Stromal cell of bone marrow (primary cell): ENCODE measurements at regions not wholly inside any gene's neighbourhood (a gene's known extent, or its start where the extent isn't known, plus 50 kb on each side); places are given as distances from the start of the nearest gene placed in this dataset.

Source experiments
- DNase-seq: peaks from one replicate; pipeline ENCODE4 v3.0.0-alpha.2; 2012; ENCODE audit warnings: low read depth

DNA sequence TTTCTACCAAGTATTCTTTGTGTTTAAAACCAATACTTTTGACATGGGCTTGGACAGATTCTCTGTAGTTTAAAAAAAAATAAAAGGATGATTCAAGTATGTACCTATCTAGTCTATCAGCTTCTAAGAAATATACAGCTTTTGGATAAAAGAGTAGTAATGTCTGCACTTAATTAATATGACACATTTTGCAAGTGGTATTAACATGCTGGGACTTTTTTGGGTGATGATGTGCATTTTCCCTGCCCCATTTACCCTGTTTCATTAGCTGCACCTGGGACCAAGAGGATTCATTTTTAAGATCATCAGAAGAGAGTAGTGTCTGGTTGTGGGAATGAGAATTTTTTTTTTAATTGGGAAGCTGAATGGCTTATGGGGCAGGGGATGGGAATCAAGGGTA is 236.2 kb upstream of the KLF14 start:
- DNase-seq = no peak

DNA sequence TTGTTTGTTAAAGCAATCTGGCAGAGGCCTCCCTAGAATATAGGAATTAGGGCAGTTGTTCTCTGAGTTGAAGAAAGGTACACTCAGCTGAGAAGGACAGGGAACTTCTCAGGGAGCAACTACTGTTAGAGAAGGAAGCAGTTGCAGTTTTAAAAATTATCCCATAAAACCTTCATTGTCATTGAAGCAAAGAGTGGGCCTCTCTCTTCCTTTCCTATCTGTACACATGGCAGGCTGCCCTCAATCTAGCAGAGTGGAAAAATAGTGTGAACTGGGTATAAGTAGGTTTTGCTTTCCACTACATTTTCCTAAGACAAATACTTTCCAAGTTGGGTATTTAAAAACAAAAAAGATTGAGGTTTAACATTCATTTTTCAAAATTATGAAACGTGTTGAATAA is 236.7 kb upstream of the KLF14 start:
- DNase-seq = peak; percentile 40

DNA sequence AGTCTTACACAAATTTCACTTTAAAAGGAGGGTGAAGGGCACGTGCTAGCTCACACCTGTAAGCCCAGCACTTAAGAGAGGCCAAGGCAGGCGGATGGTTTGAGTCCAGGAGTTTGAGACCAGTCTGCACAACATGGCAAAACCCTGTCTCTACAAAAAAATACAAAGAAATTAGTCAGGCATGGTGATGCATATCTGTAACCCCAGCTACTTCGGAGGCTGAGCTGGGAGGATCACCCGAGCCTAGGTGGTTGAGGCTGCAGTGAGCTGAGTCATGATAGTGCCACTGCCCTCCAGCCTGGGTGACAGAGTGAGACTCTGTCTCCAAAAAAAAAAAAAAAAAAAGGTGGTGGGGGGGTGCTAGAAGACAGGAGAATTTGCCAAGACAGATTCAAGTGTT is 237.3 kb upstream of the KLF14 start:
- DNase-seq = no peak

DNA sequence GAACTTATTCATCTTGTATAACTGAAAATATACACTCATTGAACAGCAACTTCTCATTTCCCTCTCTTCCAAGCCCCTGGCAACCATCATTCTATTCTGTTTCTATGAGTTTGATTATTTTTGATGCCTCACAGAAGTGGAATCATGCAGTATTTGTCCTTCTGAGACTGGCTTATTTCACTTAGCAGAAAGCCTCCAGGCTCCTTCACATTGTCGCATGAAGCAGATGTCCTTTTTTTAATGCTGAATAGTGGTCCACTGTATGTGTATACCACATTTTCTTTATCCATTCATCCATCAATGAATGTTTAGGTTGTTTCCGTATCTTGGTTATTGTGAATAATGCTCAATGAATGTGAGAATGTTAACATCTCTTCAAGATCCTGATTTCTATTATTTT is 238.2 kb upstream of the KLF14 start:
- DNase-seq = no peak

DNA sequence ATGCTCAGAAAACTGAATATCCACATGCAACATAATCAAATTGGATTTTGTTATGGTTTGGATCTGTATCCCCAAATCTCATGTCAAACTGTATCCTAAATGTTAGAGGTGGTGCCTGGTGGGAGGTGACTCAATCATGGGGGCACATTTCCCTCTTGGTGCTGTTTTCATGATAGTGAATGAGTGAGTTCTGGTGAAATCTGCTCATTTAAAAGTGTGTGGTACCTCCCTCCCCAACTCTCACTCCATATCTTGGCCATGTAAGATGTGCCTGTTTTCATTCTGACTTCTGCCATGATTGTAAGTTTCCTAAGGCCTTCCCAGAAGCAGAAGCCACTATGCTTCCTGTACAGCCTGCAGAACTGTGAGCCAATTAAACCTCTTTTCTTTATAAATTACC is 239.6 kb upstream of the KLF14 start:
- DNase-seq = no peak

DNA sequence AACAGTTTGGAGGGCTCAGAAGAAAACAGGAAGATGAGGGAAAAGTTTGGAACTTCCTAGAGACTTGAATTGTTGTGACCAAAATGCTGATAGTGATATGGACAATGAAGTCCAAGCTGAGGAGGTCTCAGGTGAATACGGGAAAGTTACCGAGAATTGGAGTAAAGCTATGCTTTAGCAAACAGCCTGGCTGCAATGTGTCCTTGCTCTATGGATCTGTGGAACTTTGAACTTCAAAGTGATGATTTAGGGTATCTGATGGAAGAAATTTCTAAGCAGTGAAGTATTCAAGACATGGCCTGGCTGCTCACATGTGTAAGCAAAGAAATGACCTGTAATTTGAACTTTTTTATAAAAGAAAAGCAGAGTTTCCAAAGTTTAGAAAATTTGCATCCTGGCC is 240.2 kb upstream of the KLF14 start:
- no peak for DNase-seq

DNA sequence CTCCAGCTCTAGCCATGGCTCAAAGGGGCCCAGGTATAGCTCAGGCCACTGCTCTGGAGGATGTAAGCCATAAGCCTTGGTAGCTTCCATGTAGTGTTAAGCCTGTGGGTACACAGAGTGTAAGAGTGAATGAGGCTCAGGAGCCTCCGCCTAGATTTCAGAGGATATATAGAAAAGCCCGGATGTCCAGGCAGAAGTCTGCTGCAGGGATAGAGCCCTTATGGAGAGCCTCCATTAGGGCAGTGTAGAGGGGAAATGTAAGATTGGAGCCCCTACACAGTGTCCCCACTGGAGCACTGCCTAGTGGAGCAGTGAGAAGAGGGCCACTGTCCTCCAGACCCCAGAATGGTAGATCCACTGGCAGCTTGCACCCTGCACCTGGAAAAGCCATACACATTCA is 240.8 kb upstream of the KLF14 start:
- no peak for DNase-seq

DNA sequence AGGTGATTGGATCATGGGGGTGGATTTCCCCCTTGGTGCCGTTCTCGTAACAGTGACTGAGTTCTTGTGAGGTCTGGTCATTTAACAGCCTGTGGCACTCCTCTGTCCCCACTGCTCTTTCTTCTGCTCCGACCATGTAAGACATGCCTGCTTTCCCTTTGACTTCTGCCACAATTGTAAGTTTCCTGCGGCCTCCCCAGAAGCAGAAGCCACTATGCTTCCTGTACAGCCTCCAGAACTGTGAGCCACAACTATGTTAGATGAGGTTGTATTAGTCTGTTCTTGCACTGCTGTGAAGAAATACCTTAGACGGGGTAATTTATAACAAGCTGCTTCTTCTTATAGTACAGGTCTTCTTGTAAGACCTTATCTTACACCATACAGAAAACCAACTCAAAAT is 241.7 kb upstream of the KLF14 start:
- no peak for DNase-seq

DNA sequence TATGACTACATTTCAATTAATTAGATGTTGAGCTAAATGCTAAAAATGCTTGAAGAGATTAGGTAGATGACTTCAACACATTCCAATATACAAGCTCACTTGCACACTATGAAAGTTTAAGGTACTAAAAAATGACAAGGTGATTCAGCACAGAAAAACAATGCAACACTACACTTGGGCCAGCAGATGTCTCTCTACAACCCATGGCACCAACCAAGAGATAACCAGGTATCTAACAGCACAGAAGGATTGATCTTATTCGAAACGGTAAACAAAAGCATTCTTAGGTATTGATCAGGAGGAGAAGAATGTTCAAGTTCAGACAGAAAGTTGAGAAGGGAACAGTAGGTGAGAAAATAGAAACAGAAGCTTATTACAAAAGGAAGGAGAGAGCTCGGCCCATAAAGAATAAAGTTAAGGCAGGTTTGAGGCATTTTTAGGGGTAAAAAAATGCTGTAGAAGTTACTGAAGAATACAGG is 248.2 kb upstream of the KLF14 start:
- DNase-seq = no peak

DNA sequence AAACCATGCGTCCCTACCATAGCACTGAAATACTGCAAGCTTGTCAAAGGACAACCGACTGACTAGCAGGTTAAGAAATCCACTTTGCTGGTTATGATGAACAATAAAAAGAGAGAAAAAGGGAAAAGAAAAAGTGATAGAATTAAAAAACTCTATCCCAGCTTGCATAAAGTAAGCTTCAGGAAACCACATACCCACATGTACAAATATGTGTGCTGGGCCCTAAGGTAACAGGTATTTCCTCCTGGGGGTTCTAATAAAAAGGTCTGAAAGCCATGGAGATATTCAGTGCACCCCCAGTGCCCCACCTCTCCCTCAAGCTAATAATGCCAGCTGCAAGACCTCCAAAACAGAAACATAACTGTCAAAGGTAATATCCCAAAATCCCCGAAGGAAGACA is 248.6 kb upstream of the KLF14 start:
- DNase-seq = no peak

DNA sequence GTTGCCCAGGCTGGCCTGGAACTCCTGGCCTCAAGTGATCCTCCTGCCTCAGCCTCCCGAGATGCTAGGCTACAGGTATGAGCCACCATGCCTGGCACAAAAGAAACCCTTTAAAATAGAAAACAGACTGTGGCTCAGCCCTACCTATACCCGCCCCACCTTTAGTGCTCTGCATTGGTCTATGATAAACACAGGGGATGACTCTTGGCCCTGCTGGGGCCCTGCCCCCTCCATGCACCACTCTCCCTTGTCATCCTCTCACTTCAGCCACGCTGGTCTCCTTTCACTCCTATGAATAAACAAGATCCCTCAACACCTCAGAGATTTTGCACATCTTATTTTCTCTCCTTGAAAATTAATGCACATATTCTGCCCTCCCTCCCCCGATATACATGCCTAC is 251.4 kb upstream of the KLF14 start:
- DNase-seq = no peak

DNA sequence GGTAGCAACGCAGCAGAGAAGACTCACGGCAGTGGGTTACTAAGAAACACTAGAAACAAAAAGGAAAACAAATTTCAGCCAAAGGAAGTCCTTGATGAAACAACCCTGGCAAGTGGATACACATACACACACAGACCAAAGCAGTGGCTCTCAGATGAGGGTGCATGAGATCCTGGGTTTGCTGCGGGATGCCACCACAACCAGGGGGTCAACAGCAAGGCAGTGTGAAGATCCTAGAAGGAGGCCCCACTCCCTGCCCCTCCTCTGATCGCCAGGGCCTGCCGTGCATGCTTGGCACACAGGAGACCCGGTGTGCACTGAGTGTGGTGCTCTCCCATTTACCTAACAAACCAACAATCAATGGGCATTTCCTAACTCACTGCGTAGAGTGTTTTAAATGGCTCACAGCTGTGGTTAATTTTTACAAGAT is 252.3 kb upstream of the KLF14 start:
- peak; percentile 42 for DNase-seq

DNA sequence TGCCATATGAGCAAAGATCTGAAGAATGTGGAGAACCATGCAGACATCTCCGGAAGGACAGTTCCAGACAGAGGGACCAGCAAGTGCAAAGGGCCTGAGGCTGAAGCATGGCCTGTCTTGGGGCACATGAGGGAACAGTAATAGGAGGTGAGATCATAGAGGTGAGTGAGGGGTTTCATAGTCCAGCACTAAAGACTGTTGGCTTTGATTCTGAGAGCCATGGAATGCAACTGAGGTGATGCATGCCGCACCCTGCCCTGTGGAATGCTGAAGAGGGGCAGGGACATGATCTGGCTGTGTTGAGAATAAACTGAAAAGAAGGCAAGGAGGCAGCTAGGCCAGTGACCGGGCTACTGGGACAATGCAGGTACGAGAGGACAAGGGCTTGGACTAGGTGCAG is 253.1 kb upstream of the KLF14 start:
- DNase-seq = no peak

DNA sequence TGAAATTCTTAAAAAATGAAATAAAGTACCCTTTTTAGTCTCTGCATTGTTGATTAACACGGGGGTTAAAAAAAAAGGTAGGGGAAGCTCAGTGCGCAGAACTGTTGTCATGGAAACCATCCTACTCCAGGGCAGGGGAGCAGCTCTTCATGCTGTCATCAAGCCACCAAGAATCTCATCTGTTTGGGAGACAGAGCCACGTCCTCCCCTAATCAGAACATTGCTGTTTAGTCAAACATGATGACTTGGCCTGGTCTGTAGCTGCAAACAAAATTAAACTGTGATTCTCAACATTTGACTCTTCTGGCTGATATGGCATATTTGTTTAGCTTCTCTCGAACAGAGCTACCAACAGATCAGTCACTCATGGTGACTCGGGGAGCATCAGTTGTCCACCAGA is 254.4 kb upstream of the KLF14 start:
- DNase-seq = no peak

DNA sequence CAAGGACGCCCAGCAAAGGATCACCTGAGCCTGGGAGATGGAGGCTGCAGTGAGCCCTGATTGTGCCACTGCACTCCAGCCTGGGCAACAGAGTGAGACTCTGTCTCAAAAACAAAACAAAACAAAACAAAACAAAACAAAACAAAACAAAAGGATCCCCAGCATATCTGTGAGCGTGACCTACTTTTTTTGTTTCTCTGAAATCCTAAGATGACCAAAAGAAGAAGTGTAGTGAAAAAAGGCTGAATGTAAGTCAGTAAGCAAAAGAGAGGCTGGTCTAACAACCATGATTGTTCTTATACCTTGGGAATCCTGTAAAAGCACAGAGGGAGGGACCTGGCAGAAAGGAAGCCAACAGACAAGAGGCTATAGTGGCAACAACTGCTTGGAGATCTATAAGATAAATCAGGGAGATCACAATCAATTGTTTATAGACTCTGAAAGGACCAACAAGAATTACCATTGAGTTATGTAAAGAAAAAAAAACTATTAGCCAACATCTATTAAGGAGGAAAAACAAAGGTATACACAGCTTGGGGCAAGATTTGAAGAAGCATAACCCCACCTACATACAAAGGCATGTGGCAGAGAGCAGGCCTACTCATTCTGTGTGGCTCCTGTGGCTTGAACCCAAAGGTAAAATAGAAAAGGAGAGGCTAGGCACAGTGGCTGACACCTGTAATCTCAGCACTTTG is 255.2 kb upstream of the KLF14 start:
- DNase-seq = no peak

DNA sequence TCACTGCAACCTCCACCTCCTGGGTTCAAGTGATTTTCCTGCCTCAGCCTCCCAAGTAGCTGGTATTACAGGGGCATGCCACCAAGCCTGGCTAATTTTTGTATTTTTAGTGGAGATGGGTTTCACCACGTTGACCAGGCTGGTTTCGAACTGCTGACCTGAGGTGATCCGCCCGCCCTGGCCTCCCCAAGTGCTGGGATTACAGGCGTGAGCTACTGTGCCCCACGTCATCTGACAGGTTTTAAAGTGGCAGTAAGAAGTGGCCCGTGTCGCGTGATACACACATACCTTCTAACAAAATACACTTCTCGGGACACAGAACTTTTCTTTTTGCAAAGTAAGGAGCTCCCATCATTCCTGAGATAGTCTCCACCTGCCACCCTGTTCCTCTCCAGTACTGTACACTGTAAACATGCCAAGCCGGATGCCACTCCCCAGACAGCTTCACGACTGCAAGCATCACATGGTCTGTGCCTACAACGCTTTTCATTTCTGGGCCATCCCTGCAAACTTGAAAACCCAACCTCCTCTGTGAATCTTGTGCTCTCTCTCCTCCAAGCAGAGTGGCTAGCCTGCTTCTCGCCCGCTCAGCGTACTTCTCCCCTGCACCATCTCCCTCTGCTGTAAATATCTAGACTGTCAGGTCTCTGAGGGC is 256.3 kb upstream of the KLF14 start:
- no peak for DNase-seq

DNA sequence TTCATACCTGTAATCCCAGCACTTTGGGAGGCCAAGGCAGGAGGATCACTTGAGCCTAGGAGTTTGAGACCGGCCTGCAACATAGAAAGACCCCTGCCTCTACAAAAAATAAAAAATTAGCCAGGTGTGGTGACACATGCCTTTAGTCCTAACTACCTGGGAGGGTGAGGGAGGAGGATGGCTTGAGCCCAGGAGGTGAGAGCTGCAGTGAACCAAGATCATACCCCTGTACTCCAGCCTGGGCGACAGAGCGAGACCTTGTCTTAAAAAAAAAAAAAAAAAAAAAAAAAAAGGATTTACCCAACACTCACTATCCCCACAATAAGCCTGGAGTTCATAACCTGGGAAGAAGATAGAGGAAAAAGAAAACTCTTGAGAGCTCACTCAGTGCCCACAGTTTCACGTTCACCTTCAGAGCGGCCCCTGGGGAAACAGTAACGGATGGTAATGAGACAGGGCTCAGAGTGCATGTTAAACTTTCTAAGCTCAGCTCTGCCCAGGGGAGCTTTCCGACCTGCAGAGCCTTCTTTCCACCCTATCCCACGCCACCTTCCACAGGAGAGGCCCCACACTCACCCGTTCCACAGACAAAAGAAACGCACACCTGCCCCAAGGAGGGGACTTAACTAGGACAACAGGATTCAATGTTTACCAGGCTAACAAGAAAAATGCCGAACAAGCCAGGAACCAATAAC is 259.8 kb upstream of the KLF14 start:
- no peak for DNase-seq

DNA sequence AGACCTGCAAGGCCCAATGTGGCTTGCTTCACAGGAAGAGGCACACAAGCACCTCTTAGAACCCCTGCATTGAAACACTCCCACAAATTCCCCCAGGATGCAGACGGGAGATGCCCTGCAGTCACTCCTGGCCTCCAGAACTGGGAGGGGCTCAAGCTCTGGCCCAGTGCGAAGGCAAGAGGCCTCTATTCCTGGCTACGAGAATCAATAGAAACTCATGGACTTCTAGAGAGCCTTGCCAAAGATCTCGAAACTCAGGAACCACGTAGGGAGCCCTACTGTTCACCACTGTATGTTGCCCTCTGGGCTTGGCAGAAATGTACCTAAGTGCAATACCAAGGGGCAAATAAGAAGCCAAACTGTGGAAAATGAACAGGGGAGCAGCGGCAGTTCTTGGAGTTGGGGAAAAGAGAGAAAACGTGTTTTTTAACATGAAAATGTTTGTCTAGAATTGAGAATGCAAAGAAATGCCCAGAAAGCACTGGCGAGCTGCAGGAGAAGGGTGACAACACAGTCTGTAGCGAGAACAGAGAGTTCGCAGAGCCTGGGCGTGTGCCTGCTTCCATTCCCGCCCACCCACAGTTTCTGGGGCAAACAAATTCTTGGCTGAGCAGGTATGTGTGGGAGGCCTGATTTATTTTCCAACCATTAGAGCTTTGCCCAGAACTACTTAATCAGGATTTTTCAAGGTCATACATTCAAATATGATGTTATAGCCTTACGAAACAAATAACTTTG is 260.5 kb upstream of the KLF14 start:
- DNase-seq = no peak

DNA sequence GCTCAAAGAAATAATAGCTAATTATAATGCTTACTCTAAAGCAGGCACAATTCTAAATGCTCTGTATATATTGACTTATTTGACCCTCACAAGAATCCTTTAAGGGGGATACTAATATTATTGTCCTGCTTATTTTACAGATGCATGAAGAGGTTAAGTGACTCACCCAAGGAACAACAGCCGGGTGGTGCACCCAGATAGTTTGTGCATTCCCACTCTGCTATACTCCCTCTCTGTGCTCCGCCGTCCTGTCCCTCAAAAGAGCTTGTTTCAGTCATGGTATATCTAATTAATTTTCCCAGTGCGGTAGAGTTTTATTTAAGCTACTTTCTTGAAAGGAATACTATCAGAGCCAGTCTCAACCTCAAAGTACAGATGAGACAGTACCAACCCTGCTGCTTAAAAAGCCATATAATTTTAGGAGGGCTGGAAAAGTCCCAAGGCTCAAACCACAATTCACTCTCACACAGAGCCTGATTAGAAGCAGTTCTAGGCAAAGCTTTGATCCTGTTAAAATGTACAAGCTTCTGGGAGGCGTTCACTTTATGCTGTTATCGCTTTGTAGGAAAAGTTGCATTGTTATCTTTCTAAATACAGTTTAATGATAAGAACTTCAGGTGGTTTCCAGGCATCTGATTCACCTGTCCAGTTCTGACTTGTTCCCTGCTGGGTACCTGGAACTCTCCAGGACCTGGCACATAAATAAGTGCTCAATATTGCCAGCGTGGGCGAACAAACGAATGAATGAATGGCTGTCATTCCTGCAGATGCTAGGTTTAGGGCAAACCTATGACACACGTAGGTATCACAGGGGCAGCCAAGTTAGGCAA is 261.5 kb upstream of the KLF14 start:
- no peak for DNase-seq

DNA sequence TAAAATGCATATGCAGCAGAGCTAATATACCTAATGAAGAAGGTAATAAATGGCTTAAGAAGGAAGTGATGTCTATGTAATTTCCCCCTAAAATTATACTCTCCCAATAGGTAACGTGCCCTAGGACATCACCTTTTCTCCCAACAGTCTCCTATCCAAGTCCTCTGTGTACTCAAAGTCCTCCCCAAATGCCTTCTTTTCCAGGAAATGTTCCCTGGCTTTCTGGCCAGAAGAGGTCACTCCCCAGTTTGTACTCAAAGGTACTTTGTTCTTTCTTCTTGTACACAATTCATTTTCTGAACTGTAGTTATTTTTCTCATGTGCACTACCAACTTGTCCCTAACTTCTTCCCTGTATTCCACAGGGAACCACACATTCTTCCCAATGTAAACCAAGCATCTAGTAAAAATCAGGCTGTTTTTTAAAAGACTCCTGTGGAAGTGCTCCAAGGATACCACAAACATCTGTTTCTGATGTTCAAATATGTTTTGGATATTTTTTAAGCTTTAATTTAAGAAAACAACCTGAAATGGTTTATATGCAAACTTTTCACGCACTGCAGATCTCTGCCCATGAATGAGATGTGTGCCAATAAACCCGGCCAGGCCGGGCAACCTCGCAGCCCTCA is 262.3 kb upstream of the KLF14 start:
- DNase-seq = no peak

DNA sequence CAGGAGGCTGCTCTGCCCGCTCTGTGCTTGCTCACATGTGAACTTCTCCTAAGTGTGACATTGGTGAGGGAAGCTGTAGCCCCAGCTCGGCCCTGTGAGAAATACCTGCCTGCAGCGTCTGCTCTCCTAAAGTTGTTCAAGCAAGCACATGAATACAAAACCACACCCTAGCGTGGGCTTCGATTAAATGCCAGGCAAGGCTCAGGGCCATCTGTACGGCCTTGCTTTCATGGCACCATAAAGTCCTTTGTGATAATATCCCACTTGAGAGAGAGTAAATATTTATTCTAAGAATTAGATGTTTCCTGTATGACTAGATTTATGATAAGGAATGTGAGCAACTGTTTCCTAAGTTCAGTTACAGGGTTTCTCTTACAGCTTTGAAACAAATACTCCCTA is 262.8 kb upstream of the KLF14 start:
- no peak for DNase-seq
